Suprapubic skin (tissue), 4 donors: ENCODE measurements at regions not wholly inside any gene's neighbourhood (a gene's known extent, or its start where the extent isn't known, plus 50 kb on each side); places are given as distances from the start of the nearest gene placed in this dataset.

Experiments used
- CTCF ChIP-seq, 2 donors: fragments of 200-600 bp in 1 of 2; fragments of 450-650 bp in 1 of 2; sonication (generic) in 1 of 2; IDR thresholded peaks; one replicate each; pipeline ENCODE4 v1.5.1; 2016 to 2019; ENCODE audit warnings: antibody characterized with exemption in 2 of 2, mild to moderate bottlenecking in 1 of 2, moderate library complexity in 1 of 2
- EP300 ChIP-seq: sonication (generic); formaldehyde crosslinking; IDR thresholded peaks from one replicate; pipeline ENCODE4 v1.6.1; 2017; ENCODE audit warnings: antibody characterized with exemption
- POLR2A ChIP-seq, 2 donors: fragments of 450-650 bp; IDR thresholded peaks; one replicate each; pipeline ENCODE4 v1.6.1; 2017; ENCODE audit warnings: antibody characterized with exemption in 2 of 2, mild to moderate bottlenecking in 2 of 2, moderate library complexity in 2 of 2
- POLR2AphosphoS5 ChIP-seq, 3 donors: sonication (generic); formaldehyde crosslinking; IDR thresholded peaks; one replicate each; pipeline ENCODE4 v1.6.1; 2017; ENCODE audit warnings: antibody characterized with exemption in 3 of 3

GRCh38 chr18:42341423-42341822 is 386.4 kb downstream of the PIK3C3 start:
- TF ChIP-seq CTCF (IDR thresholded peaks at IDR 0.05), result no peak
- no peak for TF ChIP-seq POLR2A (IDR thresholded peaks at IDR 0.05)
- no peak for TF ChIP-seq POLR2AphosphoS5 (IDR thresholded peaks at IDR 0.05)
- no peak for TF ChIP-seq EP300
